LNCaP clone FGC (cell line): ENCODE measurements at regions not wholly inside any gene's neighbourhood (a gene's known extent, or its start where the extent isn't known, plus 50 kb on each side); places are given as distances from the start of the nearest gene placed in this dataset.
"Not testable (repeated sequence)": the region's sequence is repeated elsewhere in the genome, so short reads cannot be mapped to it uniquely, and the experiment has no call there.

Experiments
- DNase-seq: peaks from one replicate; pipeline ENCODE4 v3.0.0-alpha.2; 2011; ENCODE audit warnings: low read depth
- H3K4me3 ChIP-seq: 2 replicates; pipeline ENCODE4 v1.5.1; 2011; ENCODE audit warnings: mild to moderate bottlenecking, low read depth, low read length, control low read depth
- CTCF ChIP-seq: IDR thresholded peaks from 2 replicates; pipeline ENCODE4 v1.5.1; 2012; ENCODE audit warnings: mild to moderate bottlenecking; ENCODE audit not compliant: control insufficient read depth, insufficient read depth; ENCODE audit errors: extremely low read depth

- DNase-seq = no peak
- no peak for TF ChIP-seq CTCF
- no peak overlapping the region for H3K4me3 ChIP-seq
Observed at GRCh38 chr4:26191353-26191752, 129.5 kb upstream of the RBPJ start.

DNA sequence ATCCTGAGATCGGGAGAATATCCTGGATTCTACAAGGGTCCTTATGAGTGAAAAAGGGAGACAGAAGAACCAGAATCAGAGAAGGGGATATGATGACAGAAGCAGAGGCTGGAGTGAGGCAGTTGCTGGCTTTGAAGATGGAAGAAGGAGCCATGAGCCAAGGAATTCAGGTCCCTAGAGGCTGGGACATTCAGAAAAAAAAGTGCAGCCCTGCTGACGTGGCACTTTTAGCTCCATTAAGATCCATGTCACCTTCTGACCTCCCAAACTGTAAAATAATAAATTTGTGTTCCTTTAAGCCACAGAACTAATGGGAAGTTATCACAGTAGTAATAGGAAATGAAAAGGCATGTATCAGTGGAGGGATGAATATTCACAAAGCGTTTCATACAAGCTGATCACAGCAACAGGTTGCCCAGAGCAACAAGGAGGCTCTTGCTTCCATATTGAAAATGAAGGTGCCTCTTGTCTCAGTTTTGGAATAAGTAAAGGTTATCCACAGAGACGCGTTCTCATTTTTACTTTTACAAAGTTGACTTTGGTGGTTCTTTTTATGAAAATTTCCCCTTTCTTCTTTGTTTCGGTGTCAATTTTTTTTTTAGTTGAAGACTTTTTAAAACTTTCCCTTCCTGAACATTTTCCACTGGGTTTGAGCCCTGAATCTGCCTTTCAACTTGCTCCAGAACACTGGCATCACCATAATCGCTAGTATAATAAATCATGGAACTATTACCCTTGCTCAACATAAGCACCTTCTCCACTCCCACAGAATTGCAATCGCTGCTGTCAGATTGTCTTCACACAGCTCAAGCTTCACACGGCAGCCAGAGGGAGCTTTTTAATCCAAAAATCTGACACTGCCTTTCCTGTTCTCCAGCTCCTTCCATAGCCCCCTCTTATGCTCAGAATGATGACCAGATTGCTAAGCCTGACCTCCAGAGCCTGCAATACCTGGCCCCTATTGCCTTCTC is 127.6 kb upstream of the RBPJ start:
- TF ChIP-seq CTCF = no peak
- DNase-seq = no peak
- H3K4me3 ChIP-seq = no peak overlapping the region

DNA sequence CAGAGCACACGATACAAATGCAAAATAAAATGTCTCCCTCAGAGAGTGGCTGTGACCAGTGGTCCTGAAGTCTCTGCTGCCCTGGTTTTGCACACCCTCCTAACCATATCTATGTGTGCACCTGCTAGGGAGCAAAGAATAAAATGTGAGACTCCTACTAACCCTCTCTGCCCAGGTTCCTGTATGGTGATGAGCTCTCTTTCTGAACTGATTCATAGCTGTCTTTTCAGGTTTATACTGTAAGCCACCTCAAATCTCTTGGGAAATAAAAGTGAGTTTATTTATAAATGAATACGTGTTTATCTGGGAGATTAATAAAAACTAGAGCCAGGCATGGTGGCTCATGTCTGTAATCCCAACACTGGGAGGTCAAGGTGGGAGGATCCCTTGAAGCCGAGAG is 126.0 kb upstream of the RBPJ start:
- no peak overlapping the region for H3K4me3 ChIP-seq
- no peak for DNase-seq
- no peak for TF ChIP-seq CTCF

GRCh38 chr4:26196567-26196966 is 124.2 kb upstream of the RBPJ start:
- H3K4me3 ChIP-seq = no peak overlapping the region
- no peak for DNase-seq
- no peak for TF ChIP-seq CTCF

GRCh38 chr4:26197018-26197779 is 123.6 kb upstream of the RBPJ start:
- DNase-seq = no peak
- no peak for TF ChIP-seq CTCF
- no peak overlapping the region for H3K4me3 ChIP-seq

DNA sequence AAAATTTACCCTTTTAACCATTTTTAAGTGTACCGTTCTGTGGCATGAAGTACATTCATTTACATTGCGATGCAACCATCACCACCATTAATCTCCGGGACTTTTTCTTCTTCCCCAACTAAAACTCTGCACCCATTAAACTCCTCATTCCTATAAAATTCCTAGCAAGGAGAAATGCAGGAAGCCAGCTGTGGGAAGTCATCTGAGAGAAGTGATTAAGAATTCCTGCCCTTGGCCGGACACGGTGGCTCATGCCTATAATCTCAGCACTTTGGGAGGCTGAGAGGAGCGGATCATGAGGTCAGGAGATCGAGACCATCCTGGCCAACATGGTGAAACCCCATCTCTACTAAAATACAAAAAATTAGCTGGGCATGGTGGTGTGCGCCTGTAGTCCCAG is 121.9 kb upstream of the RBPJ start:
- not testable (repeated sequence) for DNase-seq, H3K4me3 ChIP-seq

- no peak for DNase-seq
- no peak for TF ChIP-seq CTCF
- H3K4me3 ChIP-seq = no peak overlapping the region
Observed at GRCh38 chr4:26199596-26199995, 121.2 kb upstream of the RBPJ start.
